Stimulated activated effector memory CD8-positive, alpha-beta T cell treated with anti-CD3 and anti-CD28 coated beads, Interleukin-12 subunit alpha, Interleukin-12 subunit beta, amount 100 ng/mL, for 72 hours (primary cell): ENCODE measurements at regions not wholly inside any gene's neighbourhood (a gene's known extent, or its start where the extent isn't known, plus 50 kb on each side); places are given as distances from the start of the nearest gene placed in this dataset.
A peak's percentile ranks its signal among the peaks of the same experiment; 100 is the strongest.

ENCODE experiments used
- ATAC-seq: fragments of 150-1000 bp; cut with Tn5 transposase; 2 replicates; pipeline ENCODE4 v1.10.0; 2021
- DNase-seq, 2 donors: peaks; one replicate each; pipeline ENCODE4 v3.0.0; 2021 to 2022; ENCODE audit warnings: low spot score in 2 of 2
- H3K27ac Mint-ChIP-seq: one replicate; pipeline ENCODE4 v1.8.0; 2022; ENCODE audit warnings: mild to moderate bottlenecking, mixed read lengths
- H3K36me3 Mint-ChIP-seq: one replicate; pipeline ENCODE4 v1.8.0; 2022; ENCODE audit warnings: mild to moderate bottlenecking, mixed read lengths
- H3K4me1 Mint-ChIP-seq: one replicate; pipeline ENCODE4 v1.8.0; 2022; ENCODE audit warnings: mixed read lengths
- H3K4me3 Mint-ChIP-seq: one replicate; pipeline ENCODE4 v1.8.0; 2022; ENCODE audit warnings: mild to moderate bottlenecking, mixed read lengths
- H3K9me3 Mint-ChIP-seq: one replicate; pipeline ENCODE4 v1.8.0; 2022; ENCODE audit warnings: mixed read lengths

GRCh38 chr20:62580052-62580451 is 62.3 kb upstream of the SLCO4A1 start:
- Mint-ChIP-seq H3K27ac (no peak overlapping the region), H3K4me3 (no peak overlapping the region), H3K4me1 (peaks cover 11% of the 10 kb centered on the region), H3K36me3 (no peaks in the 10 kb centered on the region), H3K9me3 (no peaks in the 10 kb centered on the region)
- DNase-seq (no peak), ATAC-seq (no peak)

- Mint-ChIP-seq H3K9me3 (no peaks in the 10 kb centered on the region), H3K4me3 (no peak overlapping the region), H3K27ac (no peak overlapping the region), H3K36me3 (peaks cover 5% of the 10 kb centered on the region), H3K4me1 (peaks cover 16% of the 10 kb centered on the region)
- DNase-seq (no peak), ATAC-seq (no peak)
Observed at GRCh38 chr20:62580733-62581132, 61.6 kb upstream of the SLCO4A1 start.

- H3K9me3 Mint-ChIP-seq, result no peaks in the 10 kb centered on the region
- ATAC-seq (no peak), DNase-seq (no peak)
- no peak overlapping the region for H3K27ac Mint-ChIP-seq
- no peak overlapping the region for H3K4me3 Mint-ChIP-seq
- peaks cover 5% of the 10 kb centered on the region for H3K36me3 Mint-ChIP-seq
- H3K4me1 Mint-ChIP-seq, result peaks cover 16% of the 10 kb centered on the region
Observed at GRCh38 chr20:62581308-62581707, 61.0 kb upstream of the SLCO4A1 start.

- ATAC-seq (no peak), DNase-seq (no peak)
- Mint-ChIP-seq H3K36me3 (peaks cover 5% of the 10 kb centered on the region), H3K4me3 (no peak overlapping the region), H3K27ac (no peak overlapping the region), H3K4me1 (peaks cover 16% of the 10 kb centered on the region), H3K9me3 (no peaks in the 10 kb centered on the region)
Observed at GRCh38 chr20:62581806-62582205, 60.5 kb upstream of the SLCO4A1 start.

GRCh38 chr20:62583424-62583920 is 58.8 kb upstream of the SLCO4A1 start:
- H3K4me1 Mint-ChIP-seq, result peaks cover 16% of the 10 kb centered on the region
- no peak for DNase-seq
- H3K36me3 Mint-ChIP-seq, result peaks cover 5% of the 10 kb centered on the region
- no peak for ATAC-seq
- peak overlapping the region; percentile 5 for H3K27ac Mint-ChIP-seq
- H3K4me3 Mint-ChIP-seq, result no peak overlapping the region
- H3K9me3 Mint-ChIP-seq, result no peaks in the 10 kb centered on the region

GRCh38 chr20:62584671-62585460 is 57.4 kb upstream of the SLCO4A1 start:
- no peak overlapping the region for H3K4me3 Mint-ChIP-seq
- H3K9me3 Mint-ChIP-seq, result no peaks in the 10 kb centered on the region
- peaks cover 5% of the 10 kb centered on the region for H3K36me3 Mint-ChIP-seq
- H3K4me1 Mint-ChIP-seq, result peaks cover 16% of the 10 kb centered on the region
- DNase-seq (no peak), ATAC-seq (peak; percentile 17)
- peak overlapping the region; percentile 17 for H3K27ac Mint-ChIP-seq

- ATAC-seq (no peak), DNase-seq (no peak)
- peak overlapping the region; percentile 17 for H3K27ac Mint-ChIP-seq
- no peak overlapping the region for H3K4me3 Mint-ChIP-seq
- no peaks in the 10 kb centered on the region for H3K9me3 Mint-ChIP-seq
- peaks cover 16% of the 10 kb centered on the region for H3K4me1 Mint-ChIP-seq
- peaks cover 5% of the 10 kb centered on the region for H3K36me3 Mint-ChIP-seq
Observed at GRCh38 chr20:62585461-62585970, 56.8 kb upstream of the SLCO4A1 start.

- no peak overlapping the region for H3K27ac Mint-ChIP-seq
- no peak overlapping the region for H3K4me3 Mint-ChIP-seq
- no peaks in the 10 kb centered on the region for H3K9me3 Mint-ChIP-seq
- no peak for DNase-seq
- peaks cover 5% of the 10 kb centered on the region for H3K36me3 Mint-ChIP-seq
- no peak for ATAC-seq
- peaks cover 16% of the 10 kb centered on the region for H3K4me1 Mint-ChIP-seq
Observed at GRCh38 chr20:62586799-62587198, 55.5 kb upstream of the SLCO4A1 start.

GRCh38 chr20:62587757-62588402 is 54.4 kb upstream of the SLCO4A1 start:
- ATAC-seq (peak; percentile 60), DNase-seq (no peak)
- peaks cover 15% of the 10 kb centered on the region for H3K4me1 Mint-ChIP-seq
- no peak overlapping the region for H3K27ac Mint-ChIP-seq
- no peaks in the 10 kb centered on the region for H3K9me3 Mint-ChIP-seq
- peaks cover 5% of the 10 kb centered on the region for H3K36me3 Mint-ChIP-seq
- no peak overlapping the region for H3K4me3 Mint-ChIP-seq

GRCh38 chr20:62588458-62589149 is 53.7 kb upstream of the SLCO4A1 start:
- Mint-ChIP-seq H3K36me3 (peaks cover 5% of the 10 kb centered on the region), H3K9me3 (no peaks in the 10 kb centered on the region), H3K4me3 (no peak overlapping the region), H3K4me1 (peaks cover 8% of the 10 kb centered on the region), H3K27ac (no peak overlapping the region)
- ATAC-seq (no peak), DNase-seq (no peak)

GRCh38 chr20:62589150-62589498 is 53.2 kb upstream of the SLCO4A1 start:
- Mint-ChIP-seq H3K4me1 (peaks cover 8% of the 10 kb centered on the region), H3K4me3 (no peak overlapping the region), H3K27ac (no peak overlapping the region), H3K9me3 (no peaks in the 10 kb centered on the region), H3K36me3 (peaks cover 5% of the 10 kb centered on the region)
- DNase-seq (no peak), ATAC-seq (no peak)

GRCh38 chr20:62589720-62590119 is 52.6 kb upstream of the SLCO4A1 start:
- no peak overlapping the region for H3K27ac Mint-ChIP-seq
- peaks cover 5% of the 10 kb centered on the region for H3K36me3 Mint-ChIP-seq
- ATAC-seq, result no peak
- H3K4me3 Mint-ChIP-seq, result no peak overlapping the region
- peaks cover 8% of the 10 kb centered on the region for H3K4me1 Mint-ChIP-seq
- H3K9me3 Mint-ChIP-seq, result no peaks in the 10 kb centered on the region
- no peak for DNase-seq

GRCh38 chr20:62590309-62591121 is 51.8 kb upstream of the SLCO4A1 start:
- no peak overlapping the region for H3K27ac Mint-ChIP-seq
- peaks cover under 1% of the 10 kb centered on the region for H3K36me3 Mint-ChIP-seq
- ATAC-seq, result no peak
- DNase-seq, result no peak
- no peak overlapping the region for H3K4me3 Mint-ChIP-seq
- peaks cover 4% of the 10 kb centered on the region for H3K4me1 Mint-ChIP-seq
- H3K9me3 Mint-ChIP-seq, result no peaks in the 10 kb centered on the region

GRCh38 chr20:62591122-62591468 is 51.2 kb upstream of the SLCO4A1 start:
- Mint-ChIP-seq H3K9me3 (no peaks in the 10 kb centered on the region), H3K36me3 (no peaks in the 10 kb centered on the region), H3K4me3 (no peak overlapping the region), H3K27ac (no peak overlapping the region), H3K4me1 (peaks cover 6% of the 10 kb centered on the region)
- ATAC-seq, result no peak
- no peak for DNase-seq

- no peak overlapping the region for H3K4me3 Mint-ChIP-seq
- peaks cover 6% of the 10 kb centered on the region for H3K4me1 Mint-ChIP-seq
- DNase-seq (no peak), ATAC-seq (no peak)
- no peaks in the 10 kb centered on the region for H3K9me3 Mint-ChIP-seq
- H3K36me3 Mint-ChIP-seq, result no peaks in the 10 kb centered on the region
- H3K27ac Mint-ChIP-seq, result no peak overlapping the region
Observed at GRCh38 chr20:62591591-62591990, 50.7 kb upstream of the SLCO4A1 start.
